Fibroblast of the aortic adventitia (primary cell): ENCODE measurements at regions not wholly inside any gene's neighbourhood (a gene's known extent, or its start where the extent isn't known, plus 50 kb on each side); places are given as distances from the start of the nearest gene placed in this dataset.
"Not testable (repeated sequence)": the region's sequence is repeated elsewhere in the genome, so short reads cannot be mapped to it uniquely, and the experiment has no call there.

ENCODE experiments used
- DNase-seq: peaks from one replicate; pipeline ENCODE4 v3.0.0-alpha.2; 2010; ENCODE audit warnings: low read depth
- H3K4me3 ChIP-seq: 2 replicates; pipeline ENCODE4 v1.5.1; 2011; ENCODE audit warnings: low read depth, mild to moderate bottlenecking, control low read depth, low read length, moderate library complexity
- TF ChIP-seq, protein P1 (sequence below): IDR thresholded peaks from 2 replicates; pipeline ENCODE4 v1.5.1; 2011; ENCODE audit warnings: mild to moderate bottlenecking, low read length, control low read depth, inconsistent platforms; ENCODE audit not compliant: insufficient read depth

DNA sequence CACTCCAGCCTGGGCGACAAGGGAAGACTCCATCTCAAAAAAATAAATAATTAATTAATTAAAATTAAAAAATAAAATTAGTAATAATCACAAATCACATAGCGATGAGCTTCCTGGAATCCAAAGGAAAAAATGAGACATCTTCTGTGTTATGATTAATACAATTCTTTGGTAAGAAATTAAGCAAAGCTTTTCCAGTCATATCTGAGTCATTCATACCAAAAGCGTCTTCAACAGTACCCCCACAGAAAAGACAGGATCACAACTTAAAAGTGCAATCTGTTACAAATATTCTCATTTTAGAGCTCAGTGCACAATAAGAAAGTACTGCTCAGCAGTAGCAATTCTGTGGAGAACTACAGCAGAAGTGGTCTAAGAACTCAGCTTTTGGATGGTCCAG, 168.5 kb upstream of the MXRA5 start:
- TF ChIP-seq, protein P1, sequence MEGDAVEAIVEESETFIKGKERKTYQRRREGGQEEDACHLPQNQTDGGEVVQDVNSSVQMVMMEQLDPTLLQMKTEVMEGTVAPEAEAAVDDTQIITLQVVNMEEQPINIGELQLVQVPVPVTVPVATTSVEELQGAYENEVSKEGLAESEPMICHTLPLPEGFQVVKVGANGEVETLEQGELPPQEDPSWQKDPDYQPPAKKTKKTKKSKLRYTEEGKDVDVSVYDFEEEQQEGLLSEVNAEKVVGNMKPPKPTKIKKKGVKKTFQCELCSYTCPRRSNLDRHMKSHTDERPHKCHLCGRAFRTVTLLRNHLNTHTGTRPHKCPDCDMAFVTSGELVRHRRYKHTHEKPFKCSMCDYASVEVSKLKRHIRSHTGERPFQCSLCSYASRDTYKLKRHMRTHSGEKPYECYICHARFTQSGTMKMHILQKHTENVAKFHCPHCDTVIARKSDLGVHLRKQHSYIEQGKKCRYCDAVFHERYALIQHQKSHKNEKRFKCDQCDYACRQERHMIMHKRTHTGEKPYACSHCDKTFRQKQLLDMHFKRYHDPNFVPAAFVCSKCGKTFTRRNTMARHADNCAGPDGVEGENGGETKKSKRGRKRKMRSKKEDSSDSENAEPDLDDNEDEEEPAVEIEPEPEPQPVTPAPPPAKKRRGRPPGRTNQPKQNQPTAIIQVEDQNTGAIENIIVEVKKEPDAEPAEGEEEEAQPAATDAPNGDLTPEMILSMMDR = no peak
- no peak overlapping the region for H3K4me3 ChIP-seq
- peak; percentile 44 for DNase-seq

DNA sequence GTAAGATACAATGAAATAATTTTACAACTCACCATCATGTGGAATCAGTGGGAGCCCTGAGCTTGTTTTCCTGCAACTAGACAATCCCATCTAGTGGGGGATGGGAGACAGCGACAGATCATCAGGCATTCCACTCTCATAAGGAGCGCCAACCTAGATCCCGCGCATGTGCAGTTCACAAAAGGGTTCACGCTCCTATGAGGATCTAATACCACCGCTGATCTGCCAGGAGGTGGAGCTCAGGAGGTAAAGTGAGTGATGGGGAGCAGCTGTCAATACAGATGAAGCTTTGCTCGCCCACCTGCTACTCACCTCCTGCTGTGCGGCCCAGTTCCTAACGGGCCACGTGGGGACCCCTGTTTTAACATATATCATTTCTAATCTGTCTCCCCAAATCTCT, 165.7 kb upstream of the MXRA5 start:
- not testable (repeated sequence) for DNase-seq, H3K4me3 ChIP-seq

DNA sequence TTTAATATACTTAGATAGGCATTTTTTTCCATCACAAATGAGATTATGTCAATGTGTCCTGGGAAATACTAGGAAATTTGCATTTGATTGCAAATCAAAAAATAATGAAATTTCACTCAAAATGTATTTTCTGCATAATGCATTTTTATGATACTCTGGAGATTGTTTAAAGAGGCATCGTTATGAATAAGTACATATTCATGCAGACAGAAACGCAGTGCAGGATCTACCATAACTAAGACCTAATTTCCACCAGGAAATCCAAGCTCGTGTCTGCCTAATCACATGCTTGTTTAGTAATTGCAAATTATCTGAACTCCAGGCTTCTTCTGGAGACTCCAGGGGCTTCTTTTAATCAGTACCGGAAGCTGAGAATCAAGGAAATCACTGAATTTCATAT, 163.5 kb upstream of the MXRA5 start:
- TF ChIP-seq, protein P1 = no peak
- no peak overlapping the region for H3K4me3 ChIP-seq
- no peak for DNase-seq

- TF ChIP-seq, protein P1 = no peak
- H3K4me3 ChIP-seq = no peak overlapping the region
- no peak for DNase-seq
Measured at GRCh38 chrX:3504916-3505315, 158.5 kb upstream of the MXRA5 start.

- TF ChIP-seq, protein P1 = no peak
- H3K4me3 ChIP-seq = no peak overlapping the region
- DNase-seq = no peak
Measured at GRCh38 chrX:3501833-3502535, 155.5 kb upstream of the MXRA5 start.

DNA sequence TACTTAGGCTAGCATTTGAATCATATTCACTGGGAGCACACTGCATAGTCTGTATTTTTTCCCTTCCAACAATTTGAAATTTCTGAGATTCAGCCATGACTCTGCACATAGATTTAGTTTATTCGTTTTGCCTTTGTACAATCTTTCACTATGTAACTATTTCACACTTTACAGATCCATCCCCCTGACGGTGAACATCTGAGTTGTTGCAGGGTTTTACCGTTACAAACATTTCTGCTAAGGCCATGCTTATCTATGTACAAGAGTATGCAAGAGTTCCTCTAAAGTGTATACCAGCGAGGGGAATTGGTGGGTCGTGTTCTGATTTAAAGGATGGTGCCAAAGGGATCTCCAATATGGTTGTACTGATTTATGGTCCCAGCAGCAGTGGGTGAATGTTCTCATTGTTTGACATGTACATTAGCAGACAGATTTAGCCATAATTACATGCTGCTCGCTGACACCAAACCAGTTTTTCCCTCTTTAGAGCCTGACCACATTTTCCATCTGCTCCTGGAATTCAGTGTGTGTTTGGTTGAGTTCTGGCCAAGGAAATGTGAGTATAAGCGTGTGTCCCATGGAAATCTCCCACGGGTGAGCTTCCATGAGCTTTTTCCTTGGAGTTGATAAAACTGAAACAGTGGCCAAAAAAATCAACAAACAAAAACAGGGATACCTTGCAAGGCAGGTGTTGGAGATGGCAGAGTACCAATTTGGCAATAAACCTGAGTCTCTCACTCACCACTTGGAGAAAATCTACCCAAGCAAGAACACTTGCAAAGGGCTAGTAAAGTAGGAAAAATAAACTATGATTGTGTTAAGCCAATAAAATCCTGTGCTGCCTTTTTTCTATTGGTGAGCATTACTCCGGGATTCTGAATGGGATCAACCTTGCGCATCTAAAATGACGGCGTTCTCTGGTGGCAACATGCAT, 149.7 kb upstream of the MXRA5 start:
- not testable (repeated sequence) for DNase-seq, H3K4me3 ChIP-seq

- TF ChIP-seq, protein P1 = no peak
- no peak overlapping the region for H3K4me3 ChIP-seq
- no peak for DNase-seq
Measured at GRCh38 chrX:3493605-3494004, 147.2 kb upstream of the MXRA5 start.
